ENCODE measurements at regions not wholly inside any gene's neighbourhood (a gene's known extent, or its start where the extent isn't known, plus 50 kb on each side); places are given as distances from the start of the nearest gene placed in this dataset.

DNA sequence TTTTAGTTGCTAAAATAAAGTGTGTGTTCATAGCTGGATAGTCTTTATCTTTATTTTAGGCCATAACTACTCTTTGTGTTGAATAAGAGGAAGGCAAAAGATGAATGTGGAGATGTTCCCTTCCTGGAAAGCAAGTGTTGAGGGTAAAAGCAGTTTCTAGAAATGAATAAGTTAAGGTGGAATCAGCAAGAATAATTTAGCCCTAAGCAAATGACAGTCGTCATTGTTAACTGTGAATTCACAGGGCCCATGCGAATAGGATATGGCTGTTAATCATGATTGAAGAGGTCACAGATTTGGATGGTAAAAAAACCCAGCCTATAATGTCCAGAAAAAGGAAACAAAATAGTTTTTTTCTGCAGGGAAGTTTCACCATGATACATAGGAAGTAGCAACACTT lies 167.8 kb upstream of the PPP3CA start:
- H3K4me1 ChIP-seq (ENCODE audit: insufficient read depth, low read length) = no peaks in the 10 kb centered on the region
- H3K9me3 ChIP-seq (ENCODE audit: low read depth, low read length) = no peaks in the 10 kb centered on the region
- no peak overlapping the region for H2AFZ ChIP-seq (ENCODE audit: low read length)
- peaks cover 2% of the 10 kb centered on the region for H3K27me3 ChIP-seq (ENCODE audit: insufficient read depth, low read length)
- H3K27ac ChIP-seq (ENCODE audit: low read depth, low read length) = no peak overlapping the region
- no peak overlapping the region for H3K4me3 ChIP-seq (ENCODE audit: insufficient read depth, low read length)
- no peaks in the 10 kb centered on the region for H3K36me3 ChIP-seq (ENCODE audit: insufficient read depth, low read length)
- DNase-seq (ENCODE audit: insufficient read length, low spot score, missing footprints) = no peak
- no peaks in the 10 kb centered on the region for H4K20me1 ChIP-seq (ENCODE audit: insufficient read depth, low read length)
- TF ChIP-seq, protein P1, sequence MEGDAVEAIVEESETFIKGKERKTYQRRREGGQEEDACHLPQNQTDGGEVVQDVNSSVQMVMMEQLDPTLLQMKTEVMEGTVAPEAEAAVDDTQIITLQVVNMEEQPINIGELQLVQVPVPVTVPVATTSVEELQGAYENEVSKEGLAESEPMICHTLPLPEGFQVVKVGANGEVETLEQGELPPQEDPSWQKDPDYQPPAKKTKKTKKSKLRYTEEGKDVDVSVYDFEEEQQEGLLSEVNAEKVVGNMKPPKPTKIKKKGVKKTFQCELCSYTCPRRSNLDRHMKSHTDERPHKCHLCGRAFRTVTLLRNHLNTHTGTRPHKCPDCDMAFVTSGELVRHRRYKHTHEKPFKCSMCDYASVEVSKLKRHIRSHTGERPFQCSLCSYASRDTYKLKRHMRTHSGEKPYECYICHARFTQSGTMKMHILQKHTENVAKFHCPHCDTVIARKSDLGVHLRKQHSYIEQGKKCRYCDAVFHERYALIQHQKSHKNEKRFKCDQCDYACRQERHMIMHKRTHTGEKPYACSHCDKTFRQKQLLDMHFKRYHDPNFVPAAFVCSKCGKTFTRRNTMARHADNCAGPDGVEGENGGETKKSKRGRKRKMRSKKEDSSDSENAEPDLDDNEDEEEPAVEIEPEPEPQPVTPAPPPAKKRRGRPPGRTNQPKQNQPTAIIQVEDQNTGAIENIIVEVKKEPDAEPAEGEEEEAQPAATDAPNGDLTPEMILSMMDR (IDR thresholded peaks at IDR 0.05; ENCODE audit: extremely low read depth, low read depth, low read length) = no peak
- H3K4me2 ChIP-seq (ENCODE audit: insufficient read depth, low read length) = no peak overlapping the region
- H3K79me2 ChIP-seq (ENCODE audit: insufficient read depth, low read length) = no peaks in the 10 kb centered on the region

DNA sequence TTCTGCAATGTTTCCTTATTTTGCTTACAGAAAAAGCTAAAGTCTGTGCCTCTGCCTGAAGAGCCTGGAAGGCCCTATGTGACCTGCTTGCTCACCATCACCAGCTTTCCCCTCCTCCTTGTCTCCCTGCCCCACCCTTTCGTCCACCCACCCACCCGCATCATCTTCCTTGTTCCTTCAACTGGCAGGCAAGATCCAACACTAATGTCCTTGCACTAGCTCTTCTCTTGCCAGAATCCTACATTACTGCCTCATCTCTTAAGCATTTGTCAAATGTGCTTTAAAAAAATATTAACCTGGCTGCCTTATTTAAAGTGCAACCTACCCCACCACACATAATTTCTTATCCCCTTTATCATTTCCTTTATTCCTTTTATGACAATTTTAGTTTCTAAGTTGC lies 165.1 kb upstream of the PPP3CA start:
- no peak overlapping the region for H3K27ac ChIP-seq (ENCODE audit: low read depth, low read length)
- no peaks in the 10 kb centered on the region for H4K20me1 ChIP-seq (ENCODE audit: insufficient read depth, low read length)
- H3K9me3 ChIP-seq (ENCODE audit: low read depth, low read length) = no peaks in the 10 kb centered on the region
- no peaks in the 10 kb centered on the region for H3K79me2 ChIP-seq (ENCODE audit: insufficient read depth, low read length)
- no peak overlapping the region for H3K4me3 ChIP-seq (ENCODE audit: insufficient read depth, low read length)
- H3K36me3 ChIP-seq (ENCODE audit: insufficient read depth, low read length) = no peaks in the 10 kb centered on the region
- TF ChIP-seq, protein P1 (IDR thresholded peaks at IDR 0.05; ENCODE audit: extremely low read depth, low read depth, low read length) = no peak
- H3K27me3 ChIP-seq (ENCODE audit: insufficient read depth, low read length) = peaks cover 2% of the 10 kb centered on the region
- no peak overlapping the region for H3K4me2 ChIP-seq (ENCODE audit: insufficient read depth, low read length)
- H3K4me1 ChIP-seq (ENCODE audit: insufficient read depth, low read length) = no peaks in the 10 kb centered on the region
- DNase-seq (ENCODE audit: insufficient read length, low spot score, missing footprints) = no peak
- H2AFZ ChIP-seq (ENCODE audit: low read length) = no peak overlapping the region

DNA sequence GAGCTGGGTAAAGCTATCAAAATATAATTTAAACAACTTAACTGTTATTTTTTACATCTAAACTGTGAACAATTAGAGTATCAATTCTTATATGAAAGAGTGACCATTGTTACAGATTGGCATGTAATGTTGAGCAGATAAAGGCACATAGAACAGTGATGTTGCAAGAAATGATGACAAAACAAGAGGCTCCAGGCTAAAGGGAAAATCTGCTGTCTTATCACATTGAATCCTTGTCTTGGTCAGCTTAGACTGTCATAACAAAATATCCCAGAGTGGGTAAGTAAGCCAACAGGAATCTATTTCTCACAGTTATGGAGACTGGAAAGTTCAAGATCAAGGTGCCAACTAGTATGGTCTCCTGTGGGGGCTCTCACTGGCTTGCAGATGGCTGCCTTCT lies 154.1 kb upstream of the PPP3CA start:
- no peaks in the 10 kb centered on the region for H4K20me1 ChIP-seq (ENCODE audit: insufficient read depth, low read length)
- no peak for DNase-seq (ENCODE audit: insufficient read length, low spot score, missing footprints)
- no peak overlapping the region for H3K4me3 ChIP-seq (ENCODE audit: insufficient read depth, low read length)
- H3K4me1 ChIP-seq (ENCODE audit: insufficient read depth, low read length) = no peaks in the 10 kb centered on the region
- TF ChIP-seq, protein P1 (IDR thresholded peaks at IDR 0.05; ENCODE audit: extremely low read depth, low read depth, low read length) = no peak
- H3K27ac ChIP-seq (ENCODE audit: low read depth, low read length) = no peak overlapping the region
- H3K27me3 ChIP-seq (ENCODE audit: insufficient read depth, low read length) = no peaks in the 10 kb centered on the region
- no peaks in the 10 kb centered on the region for H3K79me2 ChIP-seq (ENCODE audit: insufficient read depth, low read length)
- no peak overlapping the region for H2AFZ ChIP-seq (ENCODE audit: low read length)
- H3K4me2 ChIP-seq (ENCODE audit: insufficient read depth, low read length) = no peak overlapping the region
- H3K9me3 ChIP-seq (ENCODE audit: low read depth, low read length) = no peaks in the 10 kb centered on the region
- no peaks in the 10 kb centered on the region for H3K36me3 ChIP-seq (ENCODE audit: insufficient read depth, low read length)

DNA sequence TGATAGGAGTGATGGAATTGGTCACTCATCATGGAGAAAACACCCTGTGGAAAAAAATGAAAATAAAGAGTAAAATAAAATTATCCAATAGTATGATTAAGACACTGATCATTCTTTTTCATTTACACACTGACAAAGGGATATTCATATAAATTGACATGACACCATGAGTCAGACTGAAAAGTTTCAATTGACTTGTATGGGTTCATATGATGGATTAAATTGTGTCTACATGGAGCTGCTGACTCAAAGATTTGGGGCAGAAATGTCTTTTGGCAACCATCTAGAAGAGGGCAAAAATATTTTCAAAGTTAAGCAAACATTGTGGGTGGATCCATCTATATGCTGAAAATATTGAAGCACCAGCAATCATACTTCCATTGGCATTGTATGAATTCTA lies 153.4 kb upstream of the PPP3CA start:
- H3K4me3 ChIP-seq (ENCODE audit: insufficient read depth, low read length) = no peak overlapping the region
- no peak overlapping the region for H3K27ac ChIP-seq (ENCODE audit: low read depth, low read length)
- no peaks in the 10 kb centered on the region for H4K20me1 ChIP-seq (ENCODE audit: insufficient read depth, low read length)
- H3K4me2 ChIP-seq (ENCODE audit: insufficient read depth, low read length) = no peak overlapping the region
- H3K4me1 ChIP-seq (ENCODE audit: insufficient read depth, low read length) = no peaks in the 10 kb centered on the region
- H3K36me3 ChIP-seq (ENCODE audit: insufficient read depth, low read length) = no peaks in the 10 kb centered on the region
- H2AFZ ChIP-seq (ENCODE audit: low read length) = no peak overlapping the region
- no peaks in the 10 kb centered on the region for H3K79me2 ChIP-seq (ENCODE audit: insufficient read depth, low read length)
- H3K27me3 ChIP-seq (ENCODE audit: insufficient read depth, low read length) = no peaks in the 10 kb centered on the region
- TF ChIP-seq, protein P1 (IDR thresholded peaks at IDR 0.05; ENCODE audit: extremely low read depth, low read depth, low read length) = no peak
- DNase-seq (ENCODE audit: insufficient read length, low spot score, missing footprints) = no peak
- no peaks in the 10 kb centered on the region for H3K9me3 ChIP-seq (ENCODE audit: low read depth, low read length)
